Fibroblast of pulmonary artery (primary cell): ENCODE measurements at regions not wholly inside any gene's neighbourhood (a gene's known extent, or its start where the extent isn't known, plus 50 kb on each side); places are given as distances from the start of the nearest gene placed in this dataset.

Experiments used
- DNase-seq: peaks from one replicate; pipeline ENCODE4 v3.0.0-alpha.2; 2010; ENCODE audit warnings: low read depth
- H3K4me3 ChIP-seq: replicated peaks from 2 replicates; pipeline ENCODE4 v1.5.1; 2011; ENCODE audit warnings: low read depth, mild to moderate bottlenecking, control low read depth, low read length, moderate library complexity
- CTCF ChIP-seq: IDR thresholded peaks from 2 replicates; pipeline ENCODE4 v1.5.1; 2011; ENCODE audit warnings: mild to moderate bottlenecking, control low read depth, low read length, inconsistent platforms; ENCODE audit errors: missing control alignments

DNA sequence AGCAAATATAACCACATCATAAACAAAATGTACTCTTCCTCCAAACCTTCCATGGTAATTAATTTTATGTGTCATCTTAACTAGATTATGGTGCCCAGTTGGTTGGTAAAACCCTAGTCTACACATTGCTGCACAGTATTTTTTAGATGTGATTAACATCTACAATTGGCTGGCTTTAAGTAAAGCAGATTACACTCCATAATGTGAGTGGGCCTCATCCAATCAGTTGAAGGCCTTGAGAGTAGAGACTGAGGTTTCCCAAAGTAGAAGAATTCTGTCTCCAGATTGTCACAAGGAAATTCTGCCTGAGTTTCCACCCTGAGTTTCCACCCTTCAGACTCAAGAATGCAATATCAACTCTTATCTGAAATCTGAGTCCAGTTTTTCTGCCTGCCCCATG lies 128.4 kb upstream of the USP25 start:
- TF ChIP-seq CTCF, result no peak
- no peak overlapping the region for H3K4me3 ChIP-seq
- DNase-seq, result no peak

- no peak for TF ChIP-seq CTCF
- DNase-seq, result peak; percentile 83
These were observed 125.4 kb upstream of the USP25 start for GRCh38 chr21:15604413-15604812.

GRCh38 chr21:15614766-15615165 lies 115.0 kb upstream of the USP25 start:
- DNase-seq, result no peak
- no peak for TF ChIP-seq CTCF
- no peak overlapping the region for H3K4me3 ChIP-seq

More at GRCh38 chr21:15604413-15604812, 125.4 kb upstream of the USP25 start:
- H3K4me3 ChIP-seq, result no peak overlapping the region

- H3K4me3 ChIP-seq, result no peak overlapping the region
- DNase-seq, result peak; percentile 79
- no peak for TF ChIP-seq CTCF
These were observed 112.8 kb upstream of the USP25 start for GRCh38 chr21:15616864-15617574.

DNA sequence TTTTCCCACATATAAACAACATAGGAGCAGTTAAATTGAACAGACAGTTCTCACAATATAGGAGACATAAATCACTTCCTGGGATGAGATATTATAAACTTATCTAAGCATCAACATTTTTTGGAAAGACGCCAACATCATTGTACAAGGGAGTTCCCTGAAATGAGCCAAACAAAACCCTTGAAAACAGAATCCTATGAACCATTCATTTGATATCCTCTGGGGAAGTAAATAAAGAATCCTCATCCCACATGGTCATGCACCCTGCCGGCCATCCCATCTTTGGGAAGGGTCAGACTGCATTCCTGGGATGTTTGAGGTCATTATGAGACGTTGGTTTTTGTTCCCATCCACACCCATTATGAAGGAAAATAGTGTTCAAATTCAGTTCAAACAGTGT lies 111.8 kb upstream of the USP25 start:
- H3K4me3 ChIP-seq, result no peak overlapping the region
- no peak for TF ChIP-seq CTCF
- DNase-seq, result peak; percentile 85

- H3K4me3 ChIP-seq, result no peak overlapping the region
- no peak for DNase-seq
- TF ChIP-seq CTCF, result no peak
These were observed 108.9 kb upstream of the USP25 start for GRCh38 chr21:15620892-15621291.

DNA sequence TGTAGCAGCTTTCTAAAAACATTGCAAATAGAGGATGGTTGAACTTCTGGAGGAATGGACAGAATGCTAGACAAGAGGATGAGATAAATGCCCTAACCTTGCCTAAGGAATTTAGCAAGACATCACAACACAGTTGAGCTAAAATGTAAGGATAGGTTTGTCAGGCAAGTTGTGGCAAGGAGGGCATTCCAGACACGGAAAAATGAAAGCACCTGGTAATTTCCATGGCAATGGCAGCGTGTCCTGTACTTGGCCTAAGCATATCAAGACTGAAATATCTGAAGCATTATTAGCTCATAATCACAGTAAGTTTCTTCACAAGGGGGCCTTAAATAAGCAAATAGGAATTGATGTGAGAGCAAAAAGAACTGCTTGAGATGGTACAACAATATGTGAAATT lies 105.1 kb upstream of the USP25 start:
- no peak for DNase-seq
- TF ChIP-seq CTCF, result no peak
- H3K4me3 ChIP-seq, result no peak overlapping the region
